IPS-NIHi11 (cell line): ENCODE measurements at regions not wholly inside any gene's neighbourhood (a gene's known extent, or its start where the extent isn't known, plus 50 kb on each side); places are given as distances from the start of the nearest gene placed in this dataset.
"Not testable (repeated sequence)": the region's sequence is repeated elsewhere in the genome, so short reads cannot be mapped to it uniquely, and the experiment has no call there.

Experiments
- DNase-seq: peaks from one replicate; pipeline ENCODE4 v3.0.0; 2012; ENCODE audit warnings: mixed read lengths, low spot score

DNA sequence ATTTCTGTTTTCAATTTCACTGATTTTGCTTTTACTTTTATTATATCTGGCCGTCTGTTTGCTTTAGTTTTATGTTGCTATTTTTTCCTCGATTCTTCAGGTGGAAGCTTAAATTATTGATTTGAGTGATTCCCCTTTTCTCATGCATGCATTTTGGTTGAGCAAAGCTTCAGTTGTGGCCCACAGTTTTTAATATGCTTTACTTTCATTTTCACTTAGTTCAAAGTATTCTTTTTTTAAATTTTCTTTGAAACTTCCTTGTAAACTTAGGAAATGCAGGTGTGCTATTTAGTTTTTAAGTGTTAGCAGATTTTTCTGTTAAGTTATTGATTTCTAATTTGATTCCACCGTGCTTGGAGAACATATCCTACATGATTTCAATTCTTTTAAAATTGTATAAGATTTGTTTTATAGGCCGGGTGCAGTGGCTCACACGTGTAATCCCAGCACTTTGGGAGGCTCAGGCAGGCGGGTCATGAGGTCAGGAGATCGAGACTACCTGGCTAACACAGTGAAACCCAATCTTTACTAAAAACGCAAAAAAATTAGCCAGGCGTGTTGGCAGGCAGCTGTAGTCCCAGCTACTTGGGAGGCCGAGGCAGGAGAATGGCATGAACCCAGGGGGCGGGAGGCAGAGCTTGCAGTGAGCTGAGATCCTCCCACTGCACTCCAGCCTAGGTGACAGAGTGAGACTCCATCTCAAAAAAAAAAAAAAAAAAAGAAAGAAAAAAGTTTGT is 531.2 kb downstream of the KIF2B start:
- no peak for DNase-seq

GRCh38 chr17:54361073-54361472 is 538.3 kb downstream of the KIF2B start:
- not testable (repeated sequence) for DNase-seq

GRCh38 chr17:54368906-54369305 is 531.7 kb upstream of the TOM1L1 start:
- no peak for DNase-seq

- peak; percentile 18 for DNase-seq
These were observed 528.4 kb upstream of the TOM1L1 start for GRCh38 chr17:54372069-54372749.

- DNase-seq, result no peak
These were observed 526.7 kb upstream of the TOM1L1 start for GRCh38 chr17:54373970-54374369.

- DNase-seq, result not testable (repeated sequence)
These were observed 524.2 kb upstream of the TOM1L1 start for GRCh38 chr17:54376409-54376808.

GRCh38 chr17:54381482-54381881 is 519.2 kb upstream of the TOM1L1 start:
- no peak for DNase-seq

DNA sequence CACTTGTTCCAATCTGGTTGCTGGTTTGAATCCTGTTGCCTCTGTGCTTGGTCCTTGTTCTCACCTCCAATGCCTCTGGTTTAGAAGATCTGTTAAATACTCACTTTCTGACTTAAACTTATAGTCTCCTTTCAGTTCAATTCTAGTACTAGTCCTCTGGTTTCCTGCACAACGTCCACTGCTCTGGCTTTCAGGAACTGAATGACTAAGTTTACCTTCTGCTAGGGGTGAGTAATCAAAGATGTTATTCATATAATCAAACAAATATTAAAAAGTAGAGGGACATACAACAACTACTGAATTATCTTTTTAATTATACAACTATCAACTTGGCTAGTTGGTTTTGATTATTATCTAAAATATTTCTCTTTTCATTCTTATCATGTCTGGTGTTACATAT is 496.4 kb upstream of the TOM1L1 start:
- no peak for DNase-seq

- DNase-seq, result no peak
These were observed 494.8 kb upstream of the TOM1L1 start for GRCh38 chr17:54405826-54406225.

DNA sequence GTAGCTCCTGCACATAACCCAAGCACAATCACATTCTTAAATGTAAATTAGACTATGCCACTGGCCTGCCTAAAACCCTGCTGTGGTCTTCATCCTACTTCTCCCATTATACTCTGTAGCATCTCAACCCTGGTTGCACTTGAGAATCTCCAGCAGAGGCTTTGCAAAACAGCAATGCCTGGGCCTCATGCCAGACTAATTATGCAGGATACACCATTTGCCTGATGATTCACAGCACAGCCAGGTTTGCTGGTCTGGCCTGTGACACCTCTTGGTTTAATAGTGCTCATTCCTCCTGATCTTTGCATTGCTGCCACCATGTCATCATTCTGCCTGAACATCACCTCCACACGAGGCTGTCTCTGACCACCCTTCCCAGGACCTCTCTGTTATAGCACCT is 491.9 kb upstream of the TOM1L1 start:
- no peak for DNase-seq

DNA sequence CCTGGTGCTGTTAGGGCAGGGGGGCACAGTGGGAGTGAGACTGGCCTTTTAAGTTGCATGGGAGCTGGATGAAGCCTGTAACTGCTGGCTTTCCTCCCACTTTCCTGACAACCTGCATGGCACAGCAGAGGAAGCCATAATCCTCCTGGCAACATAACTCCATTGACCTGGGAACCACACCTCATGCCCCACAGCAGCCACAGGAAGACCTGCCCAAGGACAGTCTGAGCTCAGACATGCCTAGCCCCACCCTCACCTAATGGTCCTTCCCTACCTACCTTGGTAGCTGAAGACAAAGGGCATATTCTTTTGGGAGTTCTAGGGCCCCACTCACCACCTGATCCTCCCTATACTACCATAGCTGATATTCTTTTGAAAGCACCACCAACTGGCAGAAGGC is 482.2 kb upstream of the TOM1L1 start:
- no peak for DNase-seq

- DNase-seq, result no peak
These were observed 475.0 kb upstream of the TOM1L1 start for GRCh38 chr17:54425671-54426070.

DNA sequence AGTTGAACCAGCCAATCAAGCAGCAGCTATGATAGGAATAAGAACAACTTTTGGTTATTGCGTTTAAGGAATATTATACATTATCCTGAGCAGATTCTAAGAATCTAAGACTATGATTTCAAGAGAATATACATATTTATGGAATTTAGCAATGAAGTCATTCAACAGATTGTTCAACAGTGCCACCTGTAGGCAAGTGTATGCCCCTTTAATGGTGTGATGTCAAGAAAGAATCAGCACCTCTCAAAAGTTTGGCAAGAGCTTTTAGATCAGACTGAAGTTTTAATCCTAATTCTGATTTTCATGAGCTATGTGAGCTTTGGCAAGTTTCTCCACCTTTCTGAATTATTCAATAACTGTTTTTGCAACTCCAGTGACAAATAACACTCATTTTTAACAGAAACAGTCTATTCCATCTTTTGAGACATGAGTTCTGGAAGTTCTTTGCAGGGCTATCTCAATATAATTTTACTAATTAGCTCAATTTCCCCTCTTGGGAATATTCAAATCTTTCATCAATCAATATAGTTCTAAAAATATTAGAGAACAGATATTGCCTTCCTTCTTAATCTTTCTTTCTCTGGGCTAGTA is 474.3 kb upstream of the TOM1L1 start:
- peak; percentile 27 for DNase-seq

- no peak for DNase-seq
These were observed 464.7 kb upstream of the TOM1L1 start for GRCh38 chr17:54435966-54436365.

DNA sequence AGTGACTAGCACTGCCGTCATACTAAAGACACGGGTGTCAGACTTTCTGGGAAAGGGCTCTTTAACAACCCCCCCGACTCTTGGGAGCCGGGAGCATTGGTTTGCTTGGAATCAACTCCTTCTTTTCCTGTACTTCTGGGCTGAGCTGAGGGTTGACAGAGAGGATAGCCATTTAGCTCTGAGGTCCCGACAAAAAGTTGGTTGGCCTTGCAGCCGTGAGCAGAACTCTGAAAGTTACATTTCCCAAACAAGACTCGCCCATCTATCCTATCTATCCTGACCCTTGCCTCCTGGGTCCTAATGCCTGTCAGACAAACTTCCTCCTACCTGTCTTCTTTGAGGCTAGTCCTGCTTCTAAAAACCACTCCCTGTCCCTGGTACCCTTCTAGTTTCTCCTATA is 460.8 kb upstream of the TOM1L1 start:
- no peak for DNase-seq

DNA sequence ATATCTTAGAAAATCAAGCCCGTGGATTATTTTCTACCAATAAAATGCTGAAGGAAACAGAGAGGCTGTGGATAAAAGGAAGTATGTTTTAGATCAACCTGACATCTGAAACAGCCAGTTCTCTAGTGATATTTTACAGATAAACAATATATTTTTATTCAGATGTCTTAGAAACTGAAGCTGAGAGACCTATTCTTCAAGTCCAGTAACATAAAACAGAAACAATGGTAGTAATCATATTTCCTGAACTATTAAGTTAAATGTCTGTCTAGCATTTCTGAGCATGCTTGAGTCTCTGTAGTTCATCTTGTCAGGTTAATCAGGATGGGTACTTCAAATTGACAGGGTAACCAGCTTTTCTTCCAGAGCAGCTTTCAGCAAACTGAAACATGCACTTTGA is 449.6 kb upstream of the TOM1L1 start:
- DNase-seq, result no peak

DNA sequence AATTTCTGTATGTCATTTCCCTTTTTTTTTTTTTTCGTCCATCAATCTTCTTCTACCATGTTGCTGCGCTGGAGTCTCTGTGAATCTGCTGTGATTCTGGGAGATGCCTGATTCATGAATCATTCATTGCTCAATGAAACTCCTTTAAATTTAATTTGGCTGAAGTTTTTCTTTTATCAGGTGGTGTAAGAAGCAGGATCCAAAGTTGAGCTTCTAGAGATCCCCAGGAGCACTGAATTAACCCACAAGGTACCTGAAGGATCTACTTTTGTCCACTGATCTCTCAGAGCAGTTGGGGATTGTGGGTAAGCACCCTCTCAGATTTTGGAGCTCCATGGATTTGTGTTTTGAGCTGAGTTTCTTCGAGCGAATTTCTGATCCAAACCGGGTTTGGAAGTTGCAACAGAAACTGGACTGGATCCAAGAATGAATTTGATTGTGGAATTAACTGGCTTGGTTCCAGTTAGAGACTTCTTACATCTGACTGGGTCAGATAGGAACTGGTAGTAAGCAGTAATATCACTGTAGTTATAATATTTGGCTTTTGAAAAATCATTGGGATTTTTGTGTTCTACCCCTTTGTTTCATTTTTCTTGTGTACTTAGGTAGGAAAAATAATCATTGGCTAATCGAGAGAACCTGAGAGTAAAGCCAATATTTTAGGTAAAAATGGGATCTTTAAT is 447.8 kb upstream of the TOM1L1 start:
- DNase-seq, result no peak

DNA sequence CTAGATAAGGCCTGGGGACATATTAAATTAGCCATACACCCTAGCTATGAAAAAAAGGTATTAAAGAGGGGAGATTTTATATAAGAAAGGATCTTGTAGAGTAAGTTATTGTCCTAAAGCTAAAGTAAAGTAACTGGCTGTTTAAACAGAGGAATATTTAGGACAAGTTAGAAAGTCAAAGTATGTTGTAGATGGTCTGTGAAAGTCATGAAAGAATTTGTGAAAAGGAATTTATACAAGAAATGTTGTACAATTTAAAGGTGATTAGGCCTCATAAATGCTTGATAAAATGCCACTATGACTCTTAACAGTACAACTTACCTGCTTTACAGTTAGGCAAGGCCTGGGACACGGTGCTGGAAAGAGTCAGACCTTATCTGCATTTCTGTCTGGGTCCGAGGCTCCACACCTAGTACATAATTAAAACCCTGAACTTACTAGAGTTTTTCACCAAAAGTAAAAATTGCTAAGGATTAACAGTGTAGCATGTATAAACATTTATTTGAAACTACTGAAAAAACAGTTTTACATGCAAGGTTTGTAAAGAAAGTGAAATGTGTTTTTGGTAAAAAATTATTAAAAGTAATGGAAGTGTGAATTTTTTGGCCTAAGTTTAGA is 445.3 kb upstream of the TOM1L1 start:
- DNase-seq, result no peak

- not testable (repeated sequence) for DNase-seq
These were observed 435.2 kb upstream of the TOM1L1 start for GRCh38 chr17:54465443-54465842.

- DNase-seq, result no peak
These were observed 433.8 kb upstream of the TOM1L1 start for GRCh38 chr17:54466875-54467274.

GRCh38 chr17:54482843-54483242 is 417.8 kb upstream of the TOM1L1 start:
- DNase-seq, result no peak

- no peak for DNase-seq
These were observed 407.0 kb upstream of the TOM1L1 start for GRCh38 chr17:54493691-54494090.
